DOHH2 (cell line): ENCODE measurements at regions not wholly inside any gene's neighbourhood (a gene's known extent, or its start where the extent isn't known, plus 50 kb on each side); places are given as distances from the start of the nearest gene placed in this dataset.

ENCODE experiments used
- EZH2phosphoT487 ChIP-seq: fragments of 200-600 bp; sonication (generic); IDR thresholded peaks from 2 replicates; pipeline ENCODE4 v1.6.1; 2017; ENCODE audit warnings: borderline replicate concordance, mild to moderate bottlenecking, antibody characterized with exemption, low read length, moderate library complexity, mixed read lengths
- TF ChIP-seq, protein P1 (sequence below): fragments of 200-600 bp; sonication (generic); IDR thresholded peaks from one replicate; pipeline ENCODE4 v1.5.1; 2014; ENCODE audit warnings: antibody characterized with exemption, mild to moderate bottlenecking, low read depth, low read length; ENCODE audit not compliant: poor library complexity, severe bottlenecking

- TF ChIP-seq, protein P1, sequence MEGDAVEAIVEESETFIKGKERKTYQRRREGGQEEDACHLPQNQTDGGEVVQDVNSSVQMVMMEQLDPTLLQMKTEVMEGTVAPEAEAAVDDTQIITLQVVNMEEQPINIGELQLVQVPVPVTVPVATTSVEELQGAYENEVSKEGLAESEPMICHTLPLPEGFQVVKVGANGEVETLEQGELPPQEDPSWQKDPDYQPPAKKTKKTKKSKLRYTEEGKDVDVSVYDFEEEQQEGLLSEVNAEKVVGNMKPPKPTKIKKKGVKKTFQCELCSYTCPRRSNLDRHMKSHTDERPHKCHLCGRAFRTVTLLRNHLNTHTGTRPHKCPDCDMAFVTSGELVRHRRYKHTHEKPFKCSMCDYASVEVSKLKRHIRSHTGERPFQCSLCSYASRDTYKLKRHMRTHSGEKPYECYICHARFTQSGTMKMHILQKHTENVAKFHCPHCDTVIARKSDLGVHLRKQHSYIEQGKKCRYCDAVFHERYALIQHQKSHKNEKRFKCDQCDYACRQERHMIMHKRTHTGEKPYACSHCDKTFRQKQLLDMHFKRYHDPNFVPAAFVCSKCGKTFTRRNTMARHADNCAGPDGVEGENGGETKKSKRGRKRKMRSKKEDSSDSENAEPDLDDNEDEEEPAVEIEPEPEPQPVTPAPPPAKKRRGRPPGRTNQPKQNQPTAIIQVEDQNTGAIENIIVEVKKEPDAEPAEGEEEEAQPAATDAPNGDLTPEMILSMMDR = no peak
- no peak for TF ChIP-seq EZH2phosphoT487
These were observed 184.9 kb downstream of the BLID start for GRCh38 chr11:121931121-121931520.
